GM23338 (cell line): ENCODE measurements at regions not wholly inside any gene's neighbourhood (a gene's known extent, or its start where the extent isn't known, plus 50 kb on each side); places are given as distances from the start of the nearest gene placed in this dataset.

Experiments
- ATAC-seq: fragments of 200-7000 bp; cut with Tn5 transposase; 3 replicates; pipeline ENCODE4 v1.9.1; 2020
- DNase-seq: peaks from one replicate; pipeline ENCODE4 v3.0.0-alpha.2; 2015; ENCODE audit warnings: low spot score
- H2AFZ ChIP-seq: fragments of 200-600 bp; sonication (generic); 2 replicates; pipeline ENCODE4 v1.8.0; 2016; ENCODE audit warnings: antibody characterized with exemption, mild to moderate bottlenecking, moderate library complexity
- H3F3A ChIP-seq: fragments of 200-600 bp; sonication (generic); replicated peaks from 2 replicates; pipeline ENCODE4 v1.8.0; 2017; ENCODE audit warnings: antibody characterized with exemption, mixed run types, low read depth
- H3K27ac ChIP-seq: fragments of 200-600 bp; sonication (generic); 2 replicates; pipeline ENCODE4 v1.6.1; 2016; ENCODE audit warnings: low read depth
- H3K27me3 ChIP-seq: fragments of 200-600 bp; sonication (generic); 2 replicates; pipeline ENCODE4 v1.8.0; 2016; ENCODE audit warnings: mild to moderate bottlenecking, mixed run types, moderate library complexity; ENCODE audit not compliant: insufficient read depth
- H3K36me3 ChIP-seq: fragments of 200-600 bp; sonication (generic); 2 replicates; pipeline ENCODE4 v1.8.0; 2016; ENCODE audit warnings: mild to moderate bottlenecking; ENCODE audit not compliant: insufficient read depth
- H3K4me1 ChIP-seq: fragments of 200-600 bp; sonication (generic); 2 replicates; pipeline ENCODE4 v1.8.0; 2016; ENCODE audit warnings: mild to moderate bottlenecking, moderate library complexity; ENCODE audit not compliant: insufficient read depth
- H3K4me2 ChIP-seq: fragments of 200-600 bp; sonication (generic); 2 replicates; pipeline ENCODE4 v1.7.1; 2017; ENCODE audit warnings: mixed run types
- H3K4me3 ChIP-seq: fragments of 200-600 bp; sonication (generic); 2 replicates; pipeline ENCODE4 v1.6.1; 2016; ENCODE audit warnings: mixed run types
- H3K79me2 ChIP-seq: fragments of 200-600 bp; sonication (generic); replicated peaks from 2 replicates; pipeline ENCODE4 v1.8.0; 2017; ENCODE audit warnings: mild to moderate bottlenecking; ENCODE audit not compliant: insufficient read depth
- H3K9me2 ChIP-seq: fragments of 200-600 bp; sonication (generic); 2 replicates; pipeline ENCODE4 v1.8.0; 2017; ENCODE audit not compliant: insufficient read depth
- H4K20me1 ChIP-seq: fragments of 200-600 bp; sonication (generic); replicated peaks from 2 replicates; pipeline ENCODE4 v1.8.0; 2017; ENCODE audit warnings: mild to moderate bottlenecking; ENCODE audit not compliant: insufficient read depth
- H3K27ac Mint-ChIP-seq: 2 replicates; pipeline ENCODE4 v1.8.0; 2020; ENCODE audit warnings: inconsistent platforms, mild to moderate bottlenecking, moderate library complexity, mixed read lengths
- H3K27me3 Mint-ChIP-seq: 3 replicates; pipeline ENCODE4 v1.8.0; 2022; ENCODE audit warnings: low read depth, mild to moderate bottlenecking, moderate library complexity, mixed read lengths, inconsistent platforms; ENCODE audit not compliant: insufficient read depth, poor library complexity
- H3K36me3 Mint-ChIP-seq: 3 replicates; pipeline ENCODE4 v1.8.0; 2021; ENCODE audit warnings: low read depth, mild to moderate bottlenecking, inconsistent platforms, moderate library complexity, mixed read lengths
- H3K4me1 Mint-ChIP-seq: 3 replicates; pipeline ENCODE4 v1.8.0; 2020; ENCODE audit warnings: mild to moderate bottlenecking, inconsistent platforms, mixed read lengths
- H3K4me3 Mint-ChIP-seq: 3 replicates; pipeline ENCODE4 v1.8.0; 2021; ENCODE audit warnings: moderate library complexity, mild to moderate bottlenecking, inconsistent platforms, mixed read lengths
- H3K9me3 Mint-ChIP-seq: 3 replicates; pipeline ENCODE4 v1.8.0; 2020; ENCODE audit warnings: moderate library complexity, mild to moderate bottlenecking, inconsistent platforms, mixed read lengths
- STAT1 ChIP-seq: IDR thresholded peaks from one replicate; pipeline ENCODE4 v1.6.1; 2016; ENCODE audit warnings: antibody characterized with exemption; ENCODE audit not compliant: unreplicated experiment
- TF ChIP-seq, protein P1 (sequence below): IDR thresholded peaks from one replicate; pipeline ENCODE4 v1.6.1; 2018; ENCODE audit warnings: antibody characterized with exemption; ENCODE audit not compliant: unreplicated experiment
- TF ChIP-seq, protein P2 (sequence below): fragments of 250-450 bp; sonication (Bioruptor Pico); IDR thresholded peaks from 2 replicates; pipeline ENCODE4 v1.5.0; 2020; ENCODE audit warnings: mild to moderate bottlenecking, moderate library complexity

DNA sequence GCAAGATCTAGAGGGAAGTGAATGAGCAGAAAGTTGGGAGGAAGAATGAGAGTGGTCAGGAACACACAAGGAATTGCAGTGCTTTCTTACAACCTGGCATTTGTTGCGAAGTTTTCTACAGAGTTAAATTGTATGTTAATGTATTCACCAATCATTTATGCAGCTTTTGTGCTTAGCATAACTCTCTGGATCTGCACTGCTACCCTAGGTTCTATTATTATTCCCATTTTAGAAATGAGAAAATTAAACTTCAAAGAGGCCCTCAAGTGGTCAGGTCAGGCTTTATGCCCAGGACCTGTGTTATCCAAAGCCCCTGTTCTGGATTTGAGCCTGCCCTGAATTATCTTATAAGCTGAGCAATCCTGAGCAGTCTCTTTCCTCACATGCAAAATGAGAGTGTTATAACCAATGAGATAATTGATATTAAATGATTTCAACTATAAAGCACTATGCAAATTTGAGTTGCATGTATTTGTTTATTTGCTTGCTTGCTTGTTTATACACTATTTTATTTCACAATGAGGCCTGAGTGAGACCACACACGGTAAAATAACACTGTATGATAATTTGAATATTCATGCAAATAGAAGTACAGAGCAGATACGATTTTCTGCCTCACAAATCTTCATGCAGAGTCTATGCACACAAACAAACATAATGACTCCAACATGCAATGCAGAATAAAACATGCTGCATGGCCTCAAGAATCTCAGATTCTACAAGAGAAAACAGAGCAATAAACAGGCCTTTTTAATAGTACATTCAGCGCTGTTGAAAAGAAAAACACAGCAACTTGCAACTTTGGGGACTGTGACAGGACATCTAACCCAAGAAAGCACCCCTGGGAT, 323.0 kb downstream of the PLPP3 start:
- peaks cover 15% of the 10 kb centered on the region for H3K4me1 Mint-ChIP-seq
- TF ChIP-seq, protein P1, sequence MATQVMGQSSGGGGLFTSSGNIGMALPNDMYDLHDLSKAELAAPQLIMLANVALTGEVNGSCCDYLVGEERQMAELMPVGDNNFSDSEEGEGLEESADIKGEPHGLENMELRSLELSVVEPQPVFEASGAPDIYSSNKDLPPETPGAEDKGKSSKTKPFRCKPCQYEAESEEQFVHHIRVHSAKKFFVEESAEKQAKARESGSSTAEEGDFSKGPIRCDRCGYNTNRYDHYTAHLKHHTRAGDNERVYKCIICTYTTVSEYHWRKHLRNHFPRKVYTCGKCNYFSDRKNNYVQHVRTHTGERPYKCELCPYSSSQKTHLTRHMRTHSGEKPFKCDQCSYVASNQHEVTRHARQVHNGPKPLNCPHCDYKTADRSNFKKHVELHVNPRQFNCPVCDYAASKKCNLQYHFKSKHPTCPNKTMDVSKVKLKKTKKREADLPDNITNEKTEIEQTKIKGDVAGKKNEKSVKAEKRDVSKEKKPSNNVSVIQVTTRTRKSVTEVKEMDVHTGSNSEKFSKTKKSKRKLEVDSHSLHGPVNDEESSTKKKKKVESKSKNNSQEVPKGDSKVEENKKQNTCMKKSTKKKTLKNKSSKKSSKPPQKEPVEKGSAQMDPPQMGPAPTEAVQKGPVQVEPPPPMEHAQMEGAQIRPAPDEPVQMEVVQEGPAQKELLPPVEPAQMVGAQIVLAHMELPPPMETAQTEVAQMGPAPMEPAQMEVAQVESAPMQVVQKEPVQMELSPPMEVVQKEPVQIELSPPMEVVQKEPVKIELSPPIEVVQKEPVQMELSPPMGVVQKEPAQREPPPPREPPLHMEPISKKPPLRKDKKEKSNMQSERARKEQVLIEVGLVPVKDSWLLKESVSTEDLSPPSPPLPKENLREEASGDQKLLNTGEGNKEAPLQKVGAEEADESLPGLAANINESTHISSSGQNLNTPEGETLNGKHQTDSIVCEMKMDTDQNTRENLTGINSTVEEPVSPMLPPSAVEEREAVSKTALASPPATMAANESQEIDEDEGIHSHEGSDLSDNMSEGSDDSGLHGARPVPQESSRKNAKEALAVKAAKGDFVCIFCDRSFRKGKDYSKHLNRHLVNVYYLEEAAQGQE: no peak
- TF ChIP-seq, protein P2, sequence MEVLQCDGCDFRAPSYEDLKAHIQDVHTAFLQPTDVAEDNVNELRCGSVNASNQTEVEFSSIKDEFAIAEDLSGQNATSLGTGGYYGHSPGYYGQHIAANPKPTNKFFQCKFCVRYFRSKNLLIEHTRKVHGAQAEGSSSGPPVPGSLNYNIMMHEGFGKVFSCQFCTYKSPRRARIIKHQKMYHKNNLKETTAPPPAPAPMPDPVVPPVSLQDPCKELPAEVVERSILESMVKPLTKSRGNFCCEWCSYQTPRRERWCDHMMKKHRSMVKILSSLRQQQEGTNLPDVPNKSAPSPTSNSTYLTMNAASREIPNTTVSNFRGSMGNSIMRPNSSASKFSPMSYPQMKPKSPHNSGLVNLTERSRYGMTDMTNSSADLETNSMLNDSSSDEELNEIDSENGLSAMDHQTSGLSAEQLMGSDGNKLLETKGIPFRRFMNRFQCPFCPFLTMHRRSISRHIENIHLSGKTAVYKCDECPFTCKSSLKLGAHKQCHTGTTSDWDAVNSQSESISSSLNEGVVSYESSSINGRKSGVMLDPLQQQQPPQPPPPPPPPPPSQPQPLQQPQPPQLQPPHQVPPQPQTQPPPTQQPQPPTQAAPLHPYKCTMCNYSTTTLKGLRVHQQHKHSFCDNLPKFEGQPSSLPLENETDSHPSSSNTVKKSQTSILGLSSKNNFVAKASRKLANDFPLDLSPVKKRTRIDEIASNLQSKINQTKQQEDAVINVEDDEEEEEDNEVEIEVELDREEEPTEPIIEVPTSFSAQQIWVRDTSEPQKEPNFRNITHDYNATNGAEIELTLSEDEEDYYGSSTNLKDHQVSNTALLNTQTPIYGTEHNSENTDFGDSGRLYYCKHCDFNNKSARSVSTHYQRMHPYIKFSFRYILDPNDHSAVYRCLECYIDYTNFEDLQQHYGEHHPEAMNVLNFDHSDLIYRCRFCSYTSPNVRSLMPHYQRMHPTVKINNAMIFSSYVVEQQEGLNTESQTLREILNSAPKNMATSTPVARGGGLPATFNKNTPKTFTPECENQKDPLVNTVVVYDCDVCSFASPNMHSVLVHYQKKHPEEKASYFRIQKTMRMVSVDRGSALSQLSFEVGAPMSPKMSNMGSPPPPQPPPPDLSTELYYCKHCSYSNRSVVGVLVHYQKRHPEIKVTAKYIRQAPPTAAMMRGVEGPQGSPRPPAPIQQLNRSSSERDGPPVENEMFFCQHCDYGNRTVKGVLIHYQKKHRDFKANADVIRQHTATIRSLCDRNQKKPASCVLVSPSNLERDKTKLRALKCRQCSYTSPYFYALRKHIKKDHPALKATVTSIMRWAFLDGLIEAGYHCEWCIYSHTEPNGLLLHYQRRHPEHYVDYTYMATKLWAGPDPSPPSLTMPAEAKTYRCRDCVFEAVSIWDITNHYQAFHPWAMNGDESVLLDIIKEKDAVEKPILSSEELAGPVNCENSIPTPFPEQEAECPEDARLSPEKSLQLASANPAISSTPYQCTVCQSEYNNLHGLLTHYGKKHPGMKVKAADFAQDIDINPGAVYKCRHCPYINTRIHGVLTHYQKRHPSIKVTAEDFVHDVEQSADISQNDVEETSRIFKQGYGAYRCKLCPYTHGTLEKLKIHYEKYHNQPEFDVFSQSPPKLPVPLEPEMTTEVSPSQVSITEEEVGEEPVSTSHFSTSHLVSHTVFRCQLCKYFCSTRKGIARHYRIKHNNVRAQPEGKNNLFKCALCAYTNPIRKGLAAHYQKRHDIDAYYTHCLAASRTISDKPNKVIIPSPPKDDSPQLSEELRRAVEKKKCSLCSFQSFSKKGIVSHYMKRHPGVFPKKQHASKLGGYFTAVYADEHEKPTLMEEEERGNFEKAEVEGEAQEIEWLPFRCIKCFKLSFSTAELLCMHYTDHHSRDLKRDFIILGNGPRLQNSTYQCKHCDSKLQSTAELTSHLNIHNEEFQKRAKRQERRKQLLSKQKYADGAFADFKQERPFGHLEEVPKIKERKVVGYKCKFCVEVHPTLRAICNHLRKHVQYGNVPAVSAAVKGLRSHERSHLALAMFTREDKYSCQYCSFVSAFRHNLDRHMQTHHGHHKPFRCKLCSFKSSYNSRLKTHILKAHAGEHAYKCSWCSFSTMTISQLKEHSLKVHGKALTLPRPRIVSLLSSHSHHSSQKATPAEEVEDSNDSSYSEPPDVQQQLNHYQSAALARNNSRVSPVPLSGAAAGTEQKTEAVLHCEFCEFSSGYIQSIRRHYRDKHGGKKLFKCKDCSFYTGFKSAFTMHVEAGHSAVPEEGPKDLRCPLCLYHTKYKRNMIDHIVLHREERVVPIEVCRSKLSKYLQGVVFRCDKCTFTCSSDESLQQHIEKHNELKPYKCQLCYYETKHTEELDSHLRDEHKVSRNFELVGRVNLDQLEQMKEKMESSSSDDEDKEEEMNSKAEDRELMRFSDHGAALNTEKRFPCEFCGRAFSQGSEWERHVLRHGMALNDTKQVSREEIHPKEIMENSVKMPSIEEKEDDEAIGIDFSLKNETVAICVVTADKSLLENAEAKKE (CRISPR knock-in tag): no peak
- TF ChIP-seq STAT1: no peak
- ATAC-seq: no peak

More for the DNA sequence above, 323.0 kb downstream of the PLPP3 start:
- DNase-seq: no peak
- Histone ChIP-seq H4K20me1 (no peaks in the 10 kb centered on the region), H3K9me2 (peaks cover 6% of the 10 kb centered on the region; the same call in 1 of the 2 replicates), H3K4me1 (no peaks in the 10 kb centered on the region), H3K4me2 (no peak overlapping the region), H2AFZ (no peak overlapping the region), H3K36me3 (no peaks in the 10 kb centered on the region), H3F3A (no peaks in the 10 kb centered on the region), H3K27me3 (no peaks in the 10 kb centered on the region), H3K4me3 (no peak overlapping the region), H3K79me2 (no peaks in the 10 kb centered on the region), H3K27ac (no peak overlapping the region)
- Mint-ChIP-seq H3K9me3 (peaks cover 4% of the 10 kb centered on the region; the same call in 1 of the 3 replicates), H3K27ac (0 out of 2 replicates have a peak overlapping the region, but pooled peaks have one; percentile 14), H3K36me3 (no peaks in the 10 kb centered on the region), H3K27me3 (no peaks in the 10 kb centered on the region), H3K4me3 (no peak overlapping the region)
